ENCODE measurements at regions not wholly inside any gene's neighbourhood (a gene's known extent, or its start where the extent isn't known, plus 50 kb on each side); places are given as distances from the start of the nearest gene placed in this dataset.

GRCh38 chr4:35772291-35772690 lies 472.0 kb downstream of the ARAP2 start:
- FAIRE-seq (no peak), DNase-seq (ENCODE audit: insufficient read length) (no peak)
- TF ChIP-seq POLR2A (IDR thresholded peaks at IDR 0.05; ENCODE audit: low read depth, low read length) (no peak), TAF1 (IDR thresholded peaks at IDR 0.05; ENCODE audit: borderline replicate concordance, low read depth, low read length) (no peak), POLR2AphosphoS5 (IDR thresholded peaks at IDR 0.05; ENCODE audit: low read depth, low read length) (no peak)

GRCh38 chr4:35789899-35790574 lies 454.3 kb downstream of the ARAP2 start:
- no peak for TF ChIP-seq TAF1 (IDR thresholded peaks at IDR 0.05; ENCODE audit: borderline replicate concordance, low read depth, low read length)
- TF ChIP-seq POLR2A (IDR thresholded peaks at IDR 0.05; ENCODE audit: low read depth, low read length) = no peak
- no peak for TF ChIP-seq POLR2AphosphoS5 (IDR thresholded peaks at IDR 0.05; ENCODE audit: low read depth, low read length)
- FAIRE-seq (no peak), DNase-seq (ENCODE audit: insufficient read length) (no peak)

- TF ChIP-seq POLR2A (IDR thresholded peaks at IDR 0.05; ENCODE audit: low read depth, low read length) (no peak), POLR2AphosphoS5 (IDR thresholded peaks at IDR 0.05; ENCODE audit: low read depth, low read length) (no peak), TAF1 (IDR thresholded peaks at IDR 0.05; ENCODE audit: borderline replicate concordance, low read depth, low read length) (no peak)
- FAIRE-seq (no peak), DNase-seq (ENCODE audit: insufficient read length) (no peak)
Measured at GRCh38 chr4:35793045-35793722, 451.1 kb downstream of the ARAP2 start.

GRCh38 chr4:35793766-35794165 lies 450.5 kb downstream of the ARAP2 start:
- no peak for FAIRE-seq
- no peak for TF ChIP-seq POLR2A (IDR thresholded peaks at IDR 0.05; ENCODE audit: low read depth, low read length)
- TF ChIP-seq POLR2AphosphoS5 (IDR thresholded peaks at IDR 0.05; ENCODE audit: low read depth, low read length) = no peak
- no peak for TF ChIP-seq TAF1 (IDR thresholded peaks at IDR 0.05; ENCODE audit: borderline replicate concordance, low read depth, low read length)
- DNase-seq (ENCODE audit: insufficient read length) = no peak

- FAIRE-seq (no peak), DNase-seq (ENCODE audit: insufficient read length) (no peak)
- TF ChIP-seq POLR2AphosphoS5 (IDR thresholded peaks at IDR 0.05; ENCODE audit: low read depth, low read length) (no peak), TAF1 (IDR thresholded peaks at IDR 0.05; ENCODE audit: borderline replicate concordance, low read depth, low read length) (no peak), POLR2A (IDR thresholded peaks at IDR 0.05; ENCODE audit: low read depth, low read length) (no peak)
Measured at GRCh38 chr4:35800669-35801068, 443.6 kb downstream of the ARAP2 start.

- TF ChIP-seq POLR2A (IDR thresholded peaks at IDR 0.05; ENCODE audit: low read depth, low read length) = no peak
- TF ChIP-seq POLR2AphosphoS5 (IDR thresholded peaks at IDR 0.05; ENCODE audit: low read depth, low read length) = no peak
- no peak for TF ChIP-seq TAF1 (IDR thresholded peaks at IDR 0.05; ENCODE audit: borderline replicate concordance, low read depth, low read length)
- no peak for FAIRE-seq
- DNase-seq (ENCODE audit: insufficient read length) = no peak
Measured at GRCh38 chr4:35802644-35803043, 441.7 kb downstream of the ARAP2 start.

- TF ChIP-seq POLR2A (IDR thresholded peaks at IDR 0.05; ENCODE audit: low read depth, low read length) (no peak), POLR2AphosphoS5 (IDR thresholded peaks at IDR 0.05; ENCODE audit: low read depth, low read length) (no peak), TAF1 (IDR thresholded peaks at IDR 0.05; ENCODE audit: borderline replicate concordance, low read depth, low read length) (no peak)
- DNase-seq (ENCODE audit: insufficient read length) (no peak), FAIRE-seq (no peak)
Measured at GRCh38 chr4:35818520-35818919, 425.8 kb downstream of the ARAP2 start.

- DNase-seq (ENCODE audit: insufficient read length) = no peak
- no peak for FAIRE-seq
- no peak for TF ChIP-seq POLR2A (IDR thresholded peaks at IDR 0.05; ENCODE audit: low read depth, low read length)
Measured at GRCh38 chr4:35820003-35820402, 424.3 kb downstream of the ARAP2 start.

- TF ChIP-seq POLR2A (IDR thresholded peaks at IDR 0.05; ENCODE audit: low read depth, low read length) (no peak), TAF1 (IDR thresholded peaks at IDR 0.05; ENCODE audit: borderline replicate concordance, low read depth, low read length) (no peak), POLR2AphosphoS5 (IDR thresholded peaks at IDR 0.05; ENCODE audit: low read depth, low read length) (no peak)
- FAIRE-seq = no peak
- DNase-seq (ENCODE audit: insufficient read length) = no peak
Measured at GRCh38 chr4:35824231-35824630, 420.1 kb downstream of the ARAP2 start.

- no peak for DNase-seq (ENCODE audit: insufficient read length)
- FAIRE-seq = no peak
- TF ChIP-seq POLR2AphosphoS5 (IDR thresholded peaks at IDR 0.05; ENCODE audit: low read depth, low read length) = no peak
- no peak for TF ChIP-seq TAF1 (IDR thresholded peaks at IDR 0.05; ENCODE audit: borderline replicate concordance, low read depth, low read length)
- no peak for TF ChIP-seq POLR2A (IDR thresholded peaks at IDR 0.05; ENCODE audit: low read depth, low read length)
Measured at GRCh38 chr4:35835893-35836292, 408.4 kb downstream of the ARAP2 start.

- DNase-seq (ENCODE audit: insufficient read length) = no peak
- no peak for TF ChIP-seq TAF1 (IDR thresholded peaks at IDR 0.05; ENCODE audit: borderline replicate concordance, low read depth, low read length)
- TF ChIP-seq POLR2AphosphoS5 (IDR thresholded peaks at IDR 0.05; ENCODE audit: low read depth, low read length) = no peak
- TF ChIP-seq POLR2A (IDR thresholded peaks at IDR 0.05; ENCODE audit: low read depth, low read length) = no peak
- no peak for FAIRE-seq
Measured at GRCh38 chr4:35836596-35836995, 407.7 kb downstream of the ARAP2 start.

GRCh38 chr4:35867057-35867456 lies 377.3 kb downstream of the ARAP2 start:
- TF ChIP-seq POLR2AphosphoS5 (IDR thresholded peaks at IDR 0.05; ENCODE audit: low read depth, low read length) (no peak), TAF1 (IDR thresholded peaks at IDR 0.05; ENCODE audit: borderline replicate concordance, low read depth, low read length) (no peak), POLR2A (IDR thresholded peaks at IDR 0.05; ENCODE audit: low read depth, low read length) (no peak)
- no peak for FAIRE-seq
- no peak for DNase-seq (ENCODE audit: insufficient read length)
